NCI-H128 (cell line): ENCODE measurements at regions not wholly inside any gene's neighbourhood (a gene's known extent, or its start where the extent isn't known, plus 50 kb on each side); places are given as distances from the start of the nearest gene placed in this dataset.

Experiments used
- DNase-seq: peaks from one replicate; lab custom pipeline; 2025; ENCODE audit not compliant: unreplicated experiment; lab: John Stamatoyannopoulos, UW

GRCh38 chr5:88666761-88667495 is 216.1 kb downstream of the MEF2C start:
- DNase-seq, result no peak

- no peak for DNase-seq
Observed at GRCh38 chr5:88665750-88666215, 217.2 kb downstream of the MEF2C start.

GRCh38 chr5:88664645-88665044 is 218.3 kb downstream of the MEF2C start:
- no peak for DNase-seq

GRCh38 chr5:88663793-88664216 is 219.2 kb downstream of the MEF2C start:
- no peak for DNase-seq

GRCh38 chr5:88662846-88663245 is 220.1 kb downstream of the MEF2C start:
- no peak for DNase-seq

- no peak for DNase-seq
Observed at GRCh38 chr5:88661806-88662207, 221.2 kb downstream of the MEF2C start.

- peak; percentile 84 for DNase-seq
Observed at GRCh38 chr5:88660947-88661805, 221.8 kb downstream of the MEF2C start.

- DNase-seq, result no peak
Observed at GRCh38 chr5:88660264-88660946, 222.6 kb downstream of the MEF2C start.

- DNase-seq, result no peak
Observed at GRCh38 chr5:88659529-88660263, 223.3 kb downstream of the MEF2C start.

- no peak for DNase-seq
Observed at GRCh38 chr5:88658886-88659285, 224.1 kb downstream of the MEF2C start.

- no peak for DNase-seq
Observed at GRCh38 chr5:88657906-88658775, 224.8 kb downstream of the MEF2C start.

- no peak for DNase-seq
Observed at GRCh38 chr5:88657136-88657535, 225.8 kb downstream of the MEF2C start.

GRCh38 chr5:88656221-88656950 is 226.6 kb downstream of the MEF2C start:
- no peak for DNase-seq

GRCh38 chr5:88653471-88653870 is 229.5 kb downstream of the MEF2C start:
- DNase-seq, result no peak

- DNase-seq, result no peak
Observed at GRCh38 chr5:88647901-88648300, 235.1 kb downstream of the MEF2C start.

GRCh38 chr5:88646866-88647265 is 236.1 kb downstream of the MEF2C start:
- no peak for DNase-seq

GRCh38 chr5:88644676-88645075 is 238.3 kb downstream of the MEF2C start:
- DNase-seq, result no peak

GRCh38 chr5:88643315-88643714 is 239.7 kb downstream of the MEF2C start:
- DNase-seq, result no peak

GRCh38 chr5:88634014-88634413 is 249.0 kb downstream of the MEF2C start:
- DNase-seq, result no peak
